ACC112 (cell line): ENCODE measurements at regions not wholly inside any gene's neighbourhood (a gene's known extent, or its start where the extent isn't known, plus 50 kb on each side); places are given as distances from the start of the nearest gene placed in this dataset.

Experiments
- H2AFZ ChIP-seq: fragments of 200-600 bp; sonication (generic); one replicate; pipeline ENCODE4 v1.6.0; 2017; ENCODE audit warnings: antibody characterized with exemption, low read length; ENCODE audit not compliant: unreplicated experiment
- H3K27ac ChIP-seq: fragments of 200-600 bp; sonication (generic); 2 replicates; pipeline ENCODE4 v1.5.1; 2014; ENCODE audit warnings: low read depth, mild to moderate bottlenecking, antibody characterized with exemption, low read length, moderate library complexity
- H3K27me3 ChIP-seq: fragments of 200-600 bp; sonication (generic); 2 replicates; pipeline ENCODE4 v1.6.1; 2014; ENCODE audit warnings: mild to moderate bottlenecking, antibody characterized with exemption, low read length, moderate library complexity, mixed read lengths; ENCODE audit not compliant: insufficient read depth
- H3K36me3 ChIP-seq: fragments of 200-600 bp; sonication (generic); 2 replicates; pipeline ENCODE4 v1.6.1; 2016; ENCODE audit warnings: mild to moderate bottlenecking, antibody characterized with exemption, low read length, moderate library complexity, mixed read lengths; ENCODE audit not compliant: insufficient read depth
- H3K4me1 ChIP-seq: fragments of 200-600 bp; sonication (generic); one replicate; pipeline ENCODE4 v1.6.1; 2016; ENCODE audit warnings: low read length, mixed read lengths; ENCODE audit not compliant: insufficient read depth, unreplicated experiment, control insufficient read depth
- H3K4me3 ChIP-seq: fragments of 200-600 bp; sonication (generic); 2 replicates; pipeline ENCODE4 v1.5.1; 2014; ENCODE audit warnings: mild to moderate bottlenecking, low read depth, low read length
- H3K79me2 ChIP-seq: fragments of 200-600 bp; sonication (generic); one replicate; pipeline ENCODE4 v1.6.0; 2016; ENCODE audit warnings: low read length; ENCODE audit not compliant: control insufficient read depth, unreplicated experiment, insufficient read depth

GRCh38 chr1:25036117-25036546 is 106.1 kb upstream of the RUNX3 start:
- Histone ChIP-seq H3K36me3 (no peaks in the 10 kb centered on the region), H3K4me1 (no peaks in the 10 kb centered on the region), H3K79me2 (no peaks in the 10 kb centered on the region), H2AFZ (no peak overlapping the region), H3K27ac (no peak overlapping the region), H3K27me3 (peaks cover 15% of the 10 kb centered on the region; the same call in 1 of the 2 replicates), H3K4me3 (no peak overlapping the region)

GRCh38 chr1:25035523-25036116 is 105.5 kb upstream of the RUNX3 start:
- Histone ChIP-seq H3K4me1 (no peaks in the 10 kb centered on the region), H3K36me3 (no peaks in the 10 kb centered on the region), H2AFZ (no peak overlapping the region), H3K79me2 (no peaks in the 10 kb centered on the region), H3K27ac (no peak overlapping the region), H3K27me3 (peaks cover 10% of the 10 kb centered on the region; the same call in 1 of the 2 replicates), H3K4me3 (no peak overlapping the region)

GRCh38 chr1:25034736-25035522 is 104.9 kb upstream of the RUNX3 start:
- no peaks in the 10 kb centered on the region for H3K79me2 ChIP-seq
- no peaks in the 10 kb centered on the region for H3K4me1 ChIP-seq
- no peak overlapping the region for H3K27ac ChIP-seq
- H3K4me3 ChIP-seq, result no peak overlapping the region
- peaks cover 3% of the 10 kb centered on the region for H3K27me3 ChIP-seq
- no peaks in the 10 kb centered on the region for H3K36me3 ChIP-seq
- no peak overlapping the region for H2AFZ ChIP-seq

GRCh38 chr1:25033828-25034705 is 104.0 kb upstream of the RUNX3 start:
- Histone ChIP-seq H3K27ac (no peak overlapping the region), H3K36me3 (no peaks in the 10 kb centered on the region), H3K79me2 (no peaks in the 10 kb centered on the region), H2AFZ (no peak overlapping the region), H3K4me3 (no peak overlapping the region), H3K4me1 (no peaks in the 10 kb centered on the region), H3K27me3 (peaks cover 8% of the 10 kb centered on the region)

- H3K79me2 ChIP-seq, result no peaks in the 10 kb centered on the region
- peaks cover 14% of the 10 kb centered on the region for H3K27me3 ChIP-seq
- no peak overlapping the region for H3K4me3 ChIP-seq
- H3K27ac ChIP-seq, result no peak overlapping the region
- no peak overlapping the region for H2AFZ ChIP-seq
- H3K36me3 ChIP-seq, result no peaks in the 10 kb centered on the region
- no peaks in the 10 kb centered on the region for H3K4me1 ChIP-seq
These were observed 103.2 kb upstream of the RUNX3 start for GRCh38 chr1:25033030-25033827.

- Histone ChIP-seq H3K27me3 (peaks cover 14% of the 10 kb centered on the region), H2AFZ (no peak overlapping the region), H3K36me3 (no peaks in the 10 kb centered on the region)
These were observed 102.0 kb upstream of the RUNX3 start for GRCh38 chr1:25031966-25032667.

GRCh38 chr1:25031601-25031965 is 101.5 kb upstream of the RUNX3 start:
- Histone ChIP-seq H2AFZ (no peak overlapping the region), H3K27ac (no peak overlapping the region), H3K4me3 (no peak overlapping the region), H3K27me3 (peaks cover 14% of the 10 kb centered on the region), H3K36me3 (no peaks in the 10 kb centered on the region), H3K79me2 (no peaks in the 10 kb centered on the region), H3K4me1 (no peaks in the 10 kb centered on the region)

More at GRCh38 chr1:25031966-25032667, 102.0 kb upstream of the RUNX3 start:
- Histone ChIP-seq H3K79me2 (no peaks in the 10 kb centered on the region), H3K27ac (no peak overlapping the region), H3K4me3 (no peak overlapping the region), H3K4me1 (no peaks in the 10 kb centered on the region)

GRCh38 chr1:25030674-25031589 is 100.9 kb upstream of the RUNX3 start:
- no peaks in the 10 kb centered on the region for H3K4me1 ChIP-seq
- H3K4me3 ChIP-seq, result no peak overlapping the region
- H2AFZ ChIP-seq, result no peak overlapping the region
- H3K79me2 ChIP-seq, result no peaks in the 10 kb centered on the region
- H3K36me3 ChIP-seq, result no peaks in the 10 kb centered on the region
- H3K27ac ChIP-seq, result no peak overlapping the region
- peaks cover 14% of the 10 kb centered on the region for H3K27me3 ChIP-seq

- H3K27me3 ChIP-seq, result peaks cover 14% of the 10 kb centered on the region
- H3K27ac ChIP-seq, result no peak overlapping the region
These were observed 99.9 kb upstream of the RUNX3 start for GRCh38 chr1:25030012-25030411.

More at GRCh38 chr1:25030012-25030411, 99.9 kb upstream of the RUNX3 start:
- H3K4me1 ChIP-seq, result no peaks in the 10 kb centered on the region
- no peaks in the 10 kb centered on the region for H3K36me3 ChIP-seq
- H3K4me3 ChIP-seq, result no peak overlapping the region
- H2AFZ ChIP-seq, result no peak overlapping the region
- H3K79me2 ChIP-seq, result no peaks in the 10 kb centered on the region
